ENCODE measurements at regions not wholly inside any gene's neighbourhood (a gene's known extent, or its start where the extent isn't known, plus 50 kb on each side); places are given as distances from the start of the nearest gene placed in this dataset.

- no peak for DNase-seq (ENCODE audit: low read depth)
Observed at GRCh38 chr12:3961591-3961990, 88.4 kb upstream of the PARP11 start.

GRCh38 chr12:3959799-3960560, 86.8 kb upstream of the PARP11 start:
- no peak for DNase-seq (ENCODE audit: low read depth)

- no peak for DNase-seq (ENCODE audit: low read depth)
Observed at GRCh38 chr12:3958534-3958933, 85.3 kb upstream of the PARP11 start.

GRCh38 chr12:3951380-3952135, 78.4 kb upstream of the PARP11 start:
- DNase-seq (ENCODE audit: low read depth): no peak

- no peak for DNase-seq (ENCODE audit: low read depth)
Observed at GRCh38 chr12:3950714-3951320, 77.6 kb upstream of the PARP11 start.

GRCh38 chr12:3947781-3948180, 74.6 kb upstream of the PARP11 start:
- no peak for DNase-seq (ENCODE audit: low read depth)

- no peak for DNase-seq (ENCODE audit: low read depth)
Observed at GRCh38 chr12:3945671-3946070, 72.5 kb upstream of the PARP11 start.

GRCh38 chr12:3944620-3945019, 71.4 kb upstream of the PARP11 start:
- DNase-seq (ENCODE audit: low read depth): no peak

- DNase-seq (ENCODE audit: low read depth): no peak
Observed at GRCh38 chr12:3938042-3938544, 64.9 kb upstream of the PARP11 start.

GRCh38 chr12:3935078-3935477, 61.9 kb upstream of the PARP11 start:
- DNase-seq (ENCODE audit: low read depth): no peak

GRCh38 chr12:3933819-3934192, 60.6 kb upstream of the PARP11 start:
- DNase-seq (ENCODE audit: low read depth): no peak

- DNase-seq (ENCODE audit: low read depth): no peak
Observed at GRCh38 chr12:3933074-3933818, 60.0 kb upstream of the PARP11 start.

- DNase-seq (ENCODE audit: low read depth): no peak
Observed at GRCh38 chr12:3931776-3932175, 58.6 kb upstream of the PARP11 start.

GRCh38 chr12:3931206-3931605, 58.0 kb upstream of the PARP11 start:
- DNase-seq (ENCODE audit: low read depth): no peak

- no peak for DNase-seq (ENCODE audit: low read depth)
Observed at GRCh38 chr12:3929875-3930615, 56.8 kb upstream of the PARP11 start.

GRCh38 chr12:3928538-3929184, 55.5 kb upstream of the PARP11 start:
- DNase-seq (ENCODE audit: low read depth): no peak

- DNase-seq (ENCODE audit: low read depth): no peak
Observed at GRCh38 chr12:3925621-3926020, 52.4 kb upstream of the PARP11 start.

GRCh38 chr12:3924761-3925160, 51.6 kb upstream of the PARP11 start:
- DNase-seq (ENCODE audit: low read depth): no peak

GRCh38 chr12:3923021-3923420, 49.8 kb upstream of the PARP11 start:
- no peak for DNase-seq (ENCODE audit: low read depth)
